ENCODE measurements at regions not wholly inside any gene's neighbourhood (a gene's known extent, or its start where the extent isn't known, plus 50 kb on each side); places are given as distances from the start of the nearest gene placed in this dataset.
A peak's percentile ranks its signal among the peaks of the same experiment; 100 is the strongest.
"Not testable (repeated sequence)": the region's sequence is repeated elsewhere in the genome, so short reads cannot be mapped to it uniquely, and the experiment has no call there.

DNA sequence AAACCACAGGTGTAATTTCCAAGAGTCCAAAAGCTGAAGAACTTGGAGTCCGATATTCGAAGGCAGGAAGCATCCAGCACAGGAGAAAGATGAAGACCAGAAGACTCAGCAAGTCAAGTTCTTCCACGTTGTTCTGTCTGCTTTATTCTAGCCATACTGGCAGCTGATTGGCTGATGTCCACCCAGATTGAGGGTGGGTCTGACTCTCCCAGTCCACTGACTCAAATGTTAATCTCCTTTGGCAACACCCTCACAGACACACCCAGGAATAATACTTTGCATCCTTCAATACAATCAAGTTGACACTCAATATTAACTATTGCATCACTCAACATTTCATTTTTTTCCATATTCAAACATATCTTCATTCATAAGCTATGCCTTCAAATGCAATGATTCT is 99.5 kb downstream of the SLC25A46 start:
- H3K36me3 Mint-ChIP-seq; CTCF ChIA-PET; ATAC-seq; POLR2A ChIA-PET; H3K27me3 Mint-ChIP-seq (ENCODE audit: low read depth); H3K4me1 Mint-ChIP-seq; DNase-seq (ENCODE audit: low spot score); H3K9me3 Mint-ChIP-seq; H3K27ac Mint-ChIP-seq; H3K4me3 Mint-ChIP-seq: not testable (repeated sequence)

DNA sequence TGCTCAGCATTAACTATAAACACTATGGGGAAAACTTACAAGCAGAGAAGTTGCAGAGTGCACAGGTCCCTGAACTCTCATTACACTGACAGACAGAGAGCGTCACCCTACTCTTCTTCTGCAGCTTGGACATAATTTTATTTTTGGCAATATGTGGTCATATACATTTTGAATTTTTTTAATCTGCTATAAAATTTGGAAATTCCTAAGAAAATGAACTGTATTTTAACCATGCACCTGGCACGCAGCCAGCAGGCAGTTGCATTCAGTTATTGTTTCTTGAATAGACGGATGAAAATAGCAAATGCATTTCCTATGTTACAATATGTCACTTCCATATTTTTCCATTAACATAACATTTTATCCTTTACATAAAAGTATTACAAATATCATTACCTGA is 100.2 kb downstream of the SLC25A46 start:
- Mint-ChIP-seq H3K36me3 (no peaks in the 10 kb centered on the region), H3K9me3 (peaks cover 6% of the 10 kb centered on the region), H3K27ac (no peak overlapping the region), H3K27me3 (ENCODE audit: low read depth) (no peaks in the 10 kb centered on the region; the same call in 1 of the 2 replicates), H3K4me1 (no peaks in the 10 kb centered on the region), H3K4me3 (no peak overlapping the region)
- DNase-seq (ENCODE audit: low spot score) (no peak), ATAC-seq (no peak)
- CTCF ChIA-PET: no interaction called here
- TF ChIP-seq CBFB (CRISPR knock-in tag; IDR thresholded peaks at IDR 0.05; ENCODE audit: low read depth) (no peak), NFE2L1 (CRISPR knock-in tag; IDR thresholded peaks at IDR 0.05) (no peak), TP53 (CRISPR knock-in tag; IDR thresholded peaks at IDR 0.05) (no peak), GRHL2 (CRISPR knock-in tag; IDR thresholded peaks at IDR 0.05; ENCODE audit: insufficient replicate concordance, severe bottlenecking) (no peak)
- TF ChIP-seq, protein P1, sequence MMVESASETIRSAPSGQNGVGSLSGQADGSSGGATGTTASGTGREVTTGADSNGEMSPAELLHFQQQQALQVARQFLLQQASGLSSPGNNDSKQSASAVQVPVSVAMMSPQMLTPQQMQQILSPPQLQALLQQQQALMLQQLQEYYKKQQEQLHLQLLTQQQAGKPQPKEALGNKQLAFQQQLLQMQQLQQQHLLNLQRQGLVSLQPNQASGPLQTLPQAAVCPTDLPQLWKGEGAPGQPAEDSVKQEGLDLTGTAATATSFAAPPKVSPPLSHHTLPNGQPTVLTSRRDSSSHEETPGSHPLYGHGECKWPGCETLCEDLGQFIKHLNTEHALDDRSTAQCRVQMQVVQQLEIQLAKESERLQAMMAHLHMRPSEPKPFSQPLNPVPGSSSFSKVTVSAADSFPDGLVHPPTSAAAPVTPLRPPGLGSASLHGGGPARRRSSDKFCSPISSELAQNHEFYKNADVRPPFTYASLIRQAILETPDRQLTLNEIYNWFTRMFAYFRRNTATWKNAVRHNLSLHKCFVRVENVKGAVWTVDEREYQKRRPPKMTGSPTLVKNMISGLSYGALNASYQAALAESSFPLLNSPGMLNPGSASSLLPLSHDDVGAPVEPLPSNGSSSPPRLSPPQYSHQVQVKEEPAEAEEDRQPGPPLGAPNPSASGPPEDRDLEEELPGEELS (CRISPR knock-in tag; IDR thresholded peaks at IDR 0.05): no peak
- POLR2A ChIA-PET: no interaction called here

DNA sequence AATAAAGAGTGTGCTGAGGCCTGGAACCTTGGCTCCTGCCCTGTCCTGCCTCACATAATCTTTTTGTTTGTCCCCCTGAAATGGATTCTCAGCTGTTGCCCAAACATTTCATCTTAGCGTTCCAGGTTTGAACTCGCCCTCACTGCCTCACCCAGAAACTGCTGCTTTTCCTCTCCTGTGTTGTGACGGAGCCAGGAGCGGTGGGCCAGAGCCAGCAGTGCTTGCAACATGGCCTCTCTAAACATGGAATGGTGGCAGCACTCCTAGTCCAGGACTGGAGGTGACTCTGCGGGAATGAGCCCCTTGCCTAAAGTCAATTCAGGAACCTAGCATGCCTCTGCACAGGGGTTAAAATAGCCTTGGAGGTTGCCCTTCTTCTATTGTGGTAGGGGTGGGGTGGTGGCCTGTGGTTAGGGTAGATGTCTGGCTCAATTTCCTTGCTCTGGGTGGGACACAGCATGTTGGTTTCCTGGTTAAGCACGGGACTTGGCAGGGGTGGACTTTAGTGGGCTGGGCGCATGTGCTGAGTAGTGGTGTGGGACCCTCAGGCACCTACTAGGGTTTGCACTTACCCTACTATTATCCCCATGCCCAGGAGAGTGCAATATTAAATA is 101.6 kb downstream of the SLC25A46 start:
- H3K27ac Mint-ChIP-seq: no peak overlapping the region
- peak; percentile 52 for ATAC-seq
- TF ChIP-seq ESRRA (CRISPR knock-in tag; IDR thresholded peaks at IDR 0.05; ENCODE audit: borderline replicate concordance) (no peak), IRF2 (CRISPR knock-in tag; IDR thresholded peaks at IDR 0.05; ENCODE audit: borderline replicate concordance, low read depth) (no peak), ZNF423 (CRISPR knock-in tag; IDR thresholded peaks at IDR 0.05) (no peak), FOXJ3 (CRISPR knock-in tag; IDR thresholded peaks at IDR 0.05; ENCODE audit: borderline replicate concordance) (no peak), JAZF1 (CRISPR knock-in tag; IDR thresholded peaks at IDR 0.05) (no peak), CBFB (CRISPR knock-in tag; IDR thresholded peaks at IDR 0.05; ENCODE audit: low read depth) (no peak), SP1 (CRISPR knock-in tag; conservative IDR thresholded peaks at IDR 0.05) (no peak), GTF2I (CRISPR knock-in tag; conservative IDR thresholded peaks at IDR 0.05) (no peak), TEAD4 (CRISPR knock-in tag; IDR thresholded peaks at IDR 0.05) (no peak), SMAD4 (CRISPR knock-in tag; IDR thresholded peaks at IDR 0.05) (no peak)
- TF ChIP-seq, protein P2, sequence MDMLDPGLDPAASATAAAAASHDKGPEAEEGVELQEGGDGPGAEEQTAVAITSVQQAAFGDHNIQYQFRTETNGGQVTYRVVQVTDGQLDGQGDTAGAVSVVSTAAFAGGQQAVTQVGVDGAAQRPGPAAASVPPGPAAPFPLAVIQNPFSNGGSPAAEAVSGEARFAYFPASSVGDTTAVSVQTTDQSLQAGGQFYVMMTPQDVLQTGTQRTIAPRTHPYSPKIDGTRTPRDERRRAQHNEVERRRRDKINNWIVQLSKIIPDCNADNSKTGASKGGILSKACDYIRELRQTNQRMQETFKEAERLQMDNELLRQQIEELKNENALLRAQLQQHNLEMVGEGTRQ (CRISPR knock-in tag; IDR thresholded peaks at IDR 0.05): no peak
- TF ChIP-seq, protein P3, sequence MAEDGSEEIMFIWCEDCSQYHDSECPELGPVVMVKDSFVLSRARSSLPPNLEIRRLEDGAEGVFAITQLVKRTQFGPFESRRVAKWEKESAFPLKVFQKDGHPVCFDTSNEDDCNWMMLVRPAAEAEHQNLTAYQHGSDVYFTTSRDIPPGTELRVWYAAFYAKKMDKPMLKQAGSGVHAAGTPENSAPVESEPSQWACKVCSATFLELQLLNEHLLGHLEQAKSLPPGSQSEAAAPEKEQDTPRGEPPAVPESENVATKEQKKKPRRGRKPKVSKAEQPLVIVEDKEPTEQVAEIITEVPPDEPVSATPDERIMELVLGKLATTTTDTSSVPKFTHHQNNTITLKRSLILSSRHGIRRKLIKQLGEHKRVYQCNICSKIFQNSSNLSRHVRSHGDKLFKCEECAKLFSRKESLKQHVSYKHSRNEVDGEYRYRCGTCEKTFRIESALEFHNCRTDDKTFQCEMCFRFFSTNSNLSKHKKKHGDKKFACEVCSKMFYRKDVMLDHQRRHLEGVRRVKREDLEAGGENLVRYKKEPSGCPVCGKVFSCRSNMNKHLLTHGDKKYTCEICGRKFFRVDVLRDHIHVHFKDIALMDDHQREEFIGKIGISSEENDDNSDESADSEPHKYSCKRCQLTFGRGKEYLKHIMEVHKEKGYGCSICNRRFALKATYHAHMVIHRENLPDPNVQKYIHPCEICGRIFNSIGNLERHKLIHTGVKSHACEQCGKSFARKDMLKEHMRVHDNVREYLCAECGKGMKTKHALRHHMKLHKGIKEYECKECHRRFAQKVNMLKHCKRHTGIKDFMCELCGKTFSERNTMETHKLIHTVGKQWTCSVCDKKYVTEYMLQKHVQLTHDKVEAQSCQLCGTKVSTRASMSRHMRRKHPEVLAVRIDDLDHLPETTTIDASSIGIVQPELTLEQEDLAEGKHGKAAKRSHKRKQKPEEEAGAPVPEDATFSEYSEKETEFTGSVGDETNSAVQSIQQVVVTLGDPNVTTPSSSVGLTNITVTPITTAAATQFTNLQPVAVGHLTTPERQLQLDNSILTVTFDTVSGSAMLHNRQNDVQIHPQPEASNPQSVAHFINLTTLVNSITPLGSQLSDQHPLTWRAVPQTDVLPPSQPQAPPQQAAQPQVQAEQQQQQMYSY (CRISPR knock-in tag; IDR thresholded peaks at IDR 0.05): no peak
- TF ChIP-seq, protein P4, sequence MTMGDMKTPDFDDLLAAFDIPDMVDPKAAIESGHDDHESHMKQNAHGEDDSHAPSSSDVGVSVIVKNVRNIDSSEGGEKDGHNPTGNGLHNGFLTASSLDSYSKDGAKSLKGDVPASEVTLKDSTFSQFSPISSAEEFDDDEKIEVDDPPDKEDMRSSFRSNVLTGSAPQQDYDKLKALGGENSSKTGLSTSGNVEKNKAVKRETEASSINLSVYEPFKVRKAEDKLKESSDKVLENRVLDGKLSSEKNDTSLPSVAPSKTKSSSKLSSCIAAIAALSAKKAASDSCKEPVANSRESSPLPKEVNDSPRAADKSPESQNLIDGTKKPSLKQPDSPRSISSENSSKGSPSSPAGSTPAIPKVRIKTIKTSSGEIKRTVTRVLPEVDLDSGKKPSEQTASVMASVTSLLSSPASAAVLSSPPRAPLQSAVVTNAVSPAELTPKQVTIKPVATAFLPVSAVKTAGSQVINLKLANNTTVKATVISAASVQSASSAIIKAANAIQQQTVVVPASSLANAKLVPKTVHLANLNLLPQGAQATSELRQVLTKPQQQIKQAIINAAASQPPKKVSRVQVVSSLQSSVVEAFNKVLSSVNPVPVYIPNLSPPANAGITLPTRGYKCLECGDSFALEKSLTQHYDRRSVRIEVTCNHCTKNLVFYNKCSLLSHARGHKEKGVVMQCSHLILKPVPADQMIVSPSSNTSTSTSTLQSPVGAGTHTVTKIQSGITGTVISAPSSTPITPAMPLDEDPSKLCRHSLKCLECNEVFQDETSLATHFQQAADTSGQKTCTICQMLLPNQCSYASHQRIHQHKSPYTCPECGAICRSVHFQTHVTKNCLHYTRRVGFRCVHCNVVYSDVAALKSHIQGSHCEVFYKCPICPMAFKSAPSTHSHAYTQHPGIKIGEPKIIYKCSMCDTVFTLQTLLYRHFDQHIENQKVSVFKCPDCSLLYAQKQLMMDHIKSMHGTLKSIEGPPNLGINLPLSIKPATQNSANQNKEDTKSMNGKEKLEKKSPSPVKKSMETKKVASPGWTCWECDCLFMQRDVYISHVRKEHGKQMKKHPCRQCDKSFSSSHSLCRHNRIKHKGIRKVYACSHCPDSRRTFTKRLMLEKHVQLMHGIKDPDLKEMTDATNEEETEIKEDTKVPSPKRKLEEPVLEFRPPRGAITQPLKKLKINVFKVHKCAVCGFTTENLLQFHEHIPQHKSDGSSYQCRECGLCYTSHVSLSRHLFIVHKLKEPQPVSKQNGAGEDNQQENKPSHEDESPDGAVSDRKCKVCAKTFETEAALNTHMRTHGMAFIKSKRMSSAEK (CRISPR knock-in tag; IDR thresholded peaks at IDR 0.05; ENCODE audit: borderline replicate concordance): no peak
- TF ChIP-seq, protein P5, sequence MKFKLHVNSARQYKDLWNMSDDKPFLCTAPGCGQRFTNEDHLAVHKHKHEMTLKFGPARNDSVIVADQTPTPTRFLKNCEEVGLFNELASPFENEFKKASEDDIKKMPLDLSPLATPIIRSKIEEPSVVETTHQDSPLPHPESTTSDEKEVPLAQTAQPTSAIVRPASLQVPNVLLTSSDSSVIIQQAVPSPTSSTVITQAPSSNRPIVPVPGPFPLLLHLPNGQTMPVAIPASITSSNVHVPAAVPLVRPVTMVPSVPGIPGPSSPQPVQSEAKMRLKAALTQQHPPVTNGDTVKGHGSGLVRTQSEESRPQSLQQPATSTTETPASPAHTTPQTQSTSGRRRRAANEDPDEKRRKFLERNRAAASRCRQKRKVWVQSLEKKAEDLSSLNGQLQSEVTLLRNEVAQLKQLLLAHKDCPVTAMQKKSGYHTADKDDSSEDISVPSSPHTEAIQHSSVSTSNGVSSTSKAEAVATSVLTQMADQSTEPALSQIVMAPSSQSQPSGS (CRISPR knock-in tag; IDR thresholded peaks at IDR 0.05; ENCODE audit: borderline replicate concordance, low read depth): no peak

More for the DNA sequence above, 101.6 kb downstream of the SLC25A46 start:
- DNase-seq (ENCODE audit: low spot score): peak; percentile 8
- ChIA-PET CTCF (interaction anchor here (0.7 kb wide), 1 partner anchor 25 kb away, joined by 3 read pairs; no protein-coding TSS in a partner anchor), POLR2A (no interaction called here)
- Mint-ChIP-seq H3K9me3 (peaks cover 6% of the 10 kb centered on the region), H3K27me3 (ENCODE audit: low read depth) (no peaks in the 10 kb centered on the region; the same call in 1 of the 2 replicates), H3K4me1 (no peaks in the 10 kb centered on the region), H3K4me3 (no peak overlapping the region), H3K36me3 (no peaks in the 10 kb centered on the region)
